ENCODE measurements at regions not wholly inside any gene's neighbourhood (a gene's known extent, or its start where the extent isn't known, plus 50 kb on each side); places are given as distances from the start of the nearest gene placed in this dataset.
"Not testable (repeated sequence)": the region's sequence is repeated elsewhere in the genome, so short reads cannot be mapped to it uniquely, and the experiment has no call there.

GRCh38 chr12:124125203-124125871 is 152.3 kb downstream of the ZNF664 start:
- Mint-ChIP-seq H3K4me1 (no peaks in the 10 kb centered on the region), H3K36me3 (no peaks in the 10 kb centered on the region), H3K27me3 (peaks cover 0 to 5% (median 0%) of the 10 kb centered on the region in 3 donors), H3K9me3 (peaks cover 0 to 2% (median 0%) of the 10 kb centered on the region in 7 donors), H3K4me3 (no peak overlapping the region), H3K27ac (no peak overlapping the region)
- ATAC-seq (ENCODE audit: low read depth in 2 of 2), result no peak
- no peak for DNase-seq

- H3K4me1 Mint-ChIP-seq, result no peaks in the 10 kb centered on the region
- H3K27me3 Mint-ChIP-seq, result peaks cover 0 to 5% (median 0%) of the 10 kb centered on the region in 3 donors
- no peak overlapping the region for H3K4me3 Mint-ChIP-seq
- no peak overlapping the region for H3K27ac Mint-ChIP-seq
- DNase-seq (no peak), ATAC-seq (ENCODE audit: low read depth in 2 of 2) (no peak)
- peaks cover 0 to 2% (median 0%) of the 10 kb centered on the region in 7 donors for H3K9me3 Mint-ChIP-seq
- H3K36me3 Mint-ChIP-seq, result no peaks in the 10 kb centered on the region
Observed at GRCh38 chr12:124126950-124127655, 154.1 kb downstream of the ZNF664 start.

- Mint-ChIP-seq H3K27ac (no peak overlapping the region), H3K27me3 (peaks cover 0 to 5% (median 0%) of the 10 kb centered on the region in 3 donors), H3K9me3 (peaks cover 0 to 2% (median 0%) of the 10 kb centered on the region in 7 donors), H3K4me3 (no peak overlapping the region), H3K4me1 (no peaks in the 10 kb centered on the region), H3K36me3 (no peaks in the 10 kb centered on the region)
- DNase-seq, result no peak
- ATAC-seq (ENCODE audit: low read depth in 2 of 2), result no peak
Observed at GRCh38 chr12:124129132-124129531, 156.1 kb downstream of the ZNF664 start.

- no peak overlapping the region for H3K4me3 Mint-ChIP-seq
- no peaks in the 10 kb centered on the region for H3K4me1 Mint-ChIP-seq
Observed at GRCh38 chr12:124130691-124131591, 157.9 kb downstream of the ZNF664 start.

GRCh38 chr12:124131659-124132058 is 158.6 kb downstream of the ZNF664 start:
- DNase-seq, result no peak
- no peak overlapping the region for H3K4me3 Mint-ChIP-seq
- H3K27me3 Mint-ChIP-seq, result peaks cover 0 to 5% (median 0%) of the 10 kb centered on the region in 3 donors

More at GRCh38 chr12:124130691-124131591, 157.9 kb downstream of the ZNF664 start:
- Mint-ChIP-seq H3K27me3 (peaks cover 0 to 5% (median 0%) of the 10 kb centered on the region in 3 donors), H3K27ac (no peak overlapping the region), H3K36me3 (no peaks in the 10 kb centered on the region), H3K9me3 (peaks cover 0 to 2% (median 0%) of the 10 kb centered on the region in 7 donors)
- ATAC-seq (ENCODE audit: low read depth in 2 of 2) (no peak), DNase-seq (no peak)

GRCh38 chr12:124132530-124132929 is 159.5 kb downstream of the ZNF664 start:
- Mint-ChIP-seq H3K4me3 (no peak overlapping the region), H3K27me3 (no peaks in the 10 kb centered on the region), H3K4me1 (no peaks in the 10 kb centered on the region), H3K9me3 (peaks cover 0 to 8% (median 2%) of the 10 kb centered on the region in 7 donors), H3K36me3 (no peaks in the 10 kb centered on the region), H3K27ac (no peak overlapping the region)
- DNase-seq, result no peak
- no peak for ATAC-seq (ENCODE audit: low read depth in 2 of 2)

More at GRCh38 chr12:124131659-124132058, 158.6 kb downstream of the ZNF664 start:
- Mint-ChIP-seq H3K9me3 (peaks cover 0 to 2% (median 0%) of the 10 kb centered on the region in 7 donors), H3K27ac (no peak overlapping the region), H3K4me1 (no peaks in the 10 kb centered on the region), H3K36me3 (no peaks in the 10 kb centered on the region)
- ATAC-seq (ENCODE audit: low read depth in 2 of 2), result no peak

GRCh38 chr12:124136796-124137195 is 158.1 kb upstream of the RFLNA start:
- peaks cover 0 to 9% of the 10 kb centered on the region in 2 donors for H3K36me3 Mint-ChIP-seq
- peaks cover 8 to 16% (median 13%) of the 10 kb centered on the region in 3 donors for H3K27me3 Mint-ChIP-seq
- H3K4me3 Mint-ChIP-seq, result no peak overlapping the region
- H3K27ac Mint-ChIP-seq, result no peak overlapping the region
- no peak for DNase-seq
- H3K4me1 Mint-ChIP-seq, result peaks cover 0 to 4% (median 0%) of the 10 kb centered on the region in 3 donors
- H3K9me3 Mint-ChIP-seq, result peaks cover 2 to 29% (median 12%) of the 10 kb centered on the region in 7 donors
- ATAC-seq (ENCODE audit: low read depth in 2 of 2), result no peak

- Mint-ChIP-seq H3K27ac (no peak overlapping the region), H3K36me3 (peaks cover 11 to 17% of the 10 kb centered on the region in 2 donors), H3K9me3 (peaks cover 11 to 46% (median 23%) of the 10 kb centered on the region in 7 donors), H3K4me3 (no peak overlapping the region), H3K4me1 (peaks cover 0 to 4% (median 0%) of the 10 kb centered on the region in 3 donors), H3K27me3 (peaks cover 10 to 27% (median 17%) of the 10 kb centered on the region in 3 donors)
- no peak for ATAC-seq (ENCODE audit: low read depth in 2 of 2)
- no peak for DNase-seq
Observed at GRCh38 chr12:124140944-124141486, 153.9 kb upstream of the RFLNA start.

- not testable (repeated sequence) for H3K4me3 Mint-ChIP-seq; ATAC-seq (ENCODE audit: low read depth in 2 of 2); H3K27ac Mint-ChIP-seq; DNase-seq; H3K4me1 Mint-ChIP-seq
- H3K36me3 Mint-ChIP-seq, result peaks cover 11 to 17% of the 10 kb centered on the region in 2 donors
- peaks cover 10 to 27% (median 17%) of the 10 kb centered on the region in 3 donors for H3K27me3 Mint-ChIP-seq
- peaks cover 11 to 46% (median 23%) of the 10 kb centered on the region in 7 donors for H3K9me3 Mint-ChIP-seq
Observed at GRCh38 chr12:124141611-124142010, 153.3 kb upstream of the RFLNA start.

GRCh38 chr12:124142395-124143035 is 152.4 kb upstream of the RFLNA start:
- ATAC-seq (ENCODE audit: low read depth in 2 of 2) (no peak), DNase-seq (no peak)
- no peak overlapping the region for H3K4me3 Mint-ChIP-seq
- peaks cover 10 to 27% (median 17%) of the 10 kb centered on the region in 3 donors for H3K27me3 Mint-ChIP-seq
- peaks cover 0 to 5% (median 4%) of the 10 kb centered on the region in 3 donors for H3K4me1 Mint-ChIP-seq
- peaks cover 11 to 40% (median 22%) of the 10 kb centered on the region in 7 donors for H3K9me3 Mint-ChIP-seq
- peaks cover 11 to 17% of the 10 kb centered on the region in 2 donors for H3K36me3 Mint-ChIP-seq
- no peak overlapping the region for H3K27ac Mint-ChIP-seq

- Mint-ChIP-seq H3K36me3 (peaks cover 11 to 17% of the 10 kb centered on the region in 2 donors), H3K4me1 (peaks cover 0 to 11% (median 4%) of the 10 kb centered on the region in 3 donors), H3K27ac (peak overlapping the region in 1 of 6 donors; percentile 60), H3K4me3 (no peak overlapping the region), H3K9me3 (peaks cover 8 to 30% (median 17%) of the 10 kb centered on the region in 7 donors), H3K27me3 (peaks cover 5 to 27% (median 17%) of the 10 kb centered on the region in 3 donors)
- ATAC-seq (ENCODE audit: low read depth in 2 of 2) (no peak), DNase-seq (no peak)
Observed at GRCh38 chr12:124143726-124144125, 151.2 kb upstream of the RFLNA start.

- Mint-ChIP-seq H3K27me3 (peaks cover 5 to 27% (median 17%) of the 10 kb centered on the region in 3 donors), H3K4me1 (peaks cover 0 to 11% (median 4%) of the 10 kb centered on the region in 3 donors), H3K9me3 (peaks cover 8 to 28% (median 17%) of the 10 kb centered on the region in 7 donors), H3K4me3 (no peak overlapping the region), H3K27ac (no peak overlapping the region), H3K36me3 (peaks cover 11 to 16% of the 10 kb centered on the region in 2 donors)
- ATAC-seq (ENCODE audit: low read depth in 2 of 2), result no peak
- no peak for DNase-seq
Observed at GRCh38 chr12:124144531-124145194, 150.2 kb upstream of the RFLNA start.
